Keratinocyte (primary cell): ENCODE measurements at regions not wholly inside any gene's neighbourhood (a gene's known extent, or its start where the extent isn't known, plus 50 kb on each side); places are given as distances from the start of the nearest gene placed in this dataset.

Experiments used
- DNase-seq: peaks from one replicate; pipeline ENCODE4 v3.0.0-alpha.2; 2011; ENCODE audit warnings: low read depth, missing footprints, low spot score
- FAIRE-seq: peaks from 2 replicates; lab custom pipeline; 2011; peaks lifted over from hg19 to GRCh38; lab: Jason Lieb, UNC
- H2AFZ ChIP-seq: 2 replicates; pipeline ENCODE4 v1.6.0; 2012; ENCODE audit warnings: low read length, control low read depth, inconsistent platforms; ENCODE audit not compliant: control insufficient read depth
- H3K27ac ChIP-seq: 2 replicates; pipeline ENCODE4 v1.5.1; 2011; ENCODE audit warnings: low read length; ENCODE audit not compliant: control insufficient read depth, insufficient read depth
- H3K27me3 ChIP-seq: 3 replicates; pipeline ENCODE4 v1.6.0; 2011; ENCODE audit warnings: low read length; ENCODE audit not compliant: control insufficient read depth, insufficient read depth; ENCODE audit errors: extremely low read depth
- H3K36me3 ChIP-seq, 2 experiments: 2 replicates in 1 of 2; 3 replicates in 1 of 2; pipeline ENCODE4 v1.5.1; 2011; ENCODE audit warnings: low read length in 2 of 2, mild to moderate bottlenecking in 1 of 2; ENCODE audit not compliant: control insufficient read depth in 2 of 2, insufficient read depth in 2 of 2; ENCODE audit errors: extremely low read depth in 1 of 2
- H3K4me1 ChIP-seq: 3 replicates; pipeline ENCODE4 v1.5.1; 2011; ENCODE audit warnings: low read length; ENCODE audit not compliant: control insufficient read depth, insufficient read depth; ENCODE audit errors: extremely low read depth
- H3K4me2 ChIP-seq: 3 replicates; pipeline ENCODE4 v1.6.0; 2011; ENCODE audit warnings: low read depth, low read length; ENCODE audit not compliant: control insufficient read depth, insufficient read depth; ENCODE audit errors: extremely low read depth
- H3K4me3 ChIP-seq, 3 experiments: fragments of 200-600 bp in 1 of 3; sonication (generic) in 1 of 3; 2 replicates in 2 of 3; 3 replicates in 1 of 3; pipeline ENCODE4 v1.5.1; 2011 to 2016; ENCODE audit warnings: low read length in 3 of 3, mild to moderate bottlenecking in 3 of 3, control low read depth in 2 of 3, inconsistent platforms in 1 of 3, low read depth in 1 of 3, mixed read lengths in 1 of 3, mixed run types in 1 of 3, moderate library complexity in 1 of 3; ENCODE audit not compliant: control insufficient read depth in 2 of 3, insufficient read depth in 2 of 3; ENCODE audit errors: extremely low read depth in 1 of 3
- H3K79me2 ChIP-seq: 2 replicates; pipeline ENCODE4 v1.6.0; 2012; ENCODE audit warnings: low read length; ENCODE audit not compliant: control insufficient read depth, insufficient read depth
- H3K9ac ChIP-seq: 3 replicates; pipeline ENCODE4 v1.6.0; 2011; ENCODE audit warnings: low read length; ENCODE audit not compliant: control insufficient read depth, insufficient read depth; ENCODE audit errors: extremely low read depth
- H3K9me1 ChIP-seq: 3 replicates; pipeline ENCODE4 v1.6.0; 2011; ENCODE audit warnings: low read length; ENCODE audit not compliant: control insufficient read depth, insufficient read depth; ENCODE audit errors: extremely low read depth
- H3K9me3 ChIP-seq: 2 replicates; pipeline ENCODE4 v1.5.1; 2012; ENCODE audit warnings: low read depth, low read length; ENCODE audit not compliant: control insufficient read depth
- H4K20me1 ChIP-seq: 3 replicates; pipeline ENCODE4 v1.6.0; 2011; ENCODE audit warnings: low read length; ENCODE audit not compliant: control insufficient read depth, insufficient read depth; ENCODE audit errors: extremely low read depth
- CTCF ChIP-seq, 3 experiments: IDR thresholded peaks in 1 of 3; conservative IDR thresholded peaks in 1 of 3; optimal IDR thresholded peaks in 1 of 3; 2 replicates in 2 of 3; 3 replicates in 1 of 3; pipeline versions ENCODE3 to v1.5.1; 2011; ENCODE audit warnings: low read length in 3 of 3, mild to moderate bottlenecking in 3 of 3, moderate library complexity in 2 of 3, control low read depth in 1 of 3, inconsistent platforms in 1 of 3; ENCODE audit not compliant: insufficient read depth in 2 of 3; ENCODE audit errors: extremely low read depth in 1 of 3
- EZH2 ChIP-seq: IDR thresholded peaks from one replicate; pipeline ENCODE4 v1.6.1; 2012; ENCODE audit warnings: inconsistent platforms, mild to moderate bottlenecking, low read length, moderate library complexity
- dilution Hi-C: fragments of 300-500 bp; cut with MboI; formaldehyde crosslinking; loops from one replicate; pipeline ENCODE4 v1.7.0; 2020; ENCODE audit warnings: low sequenced_read_pairs; ENCODE audit not compliant: extremely low pct_ligation_motif_present

DNA sequence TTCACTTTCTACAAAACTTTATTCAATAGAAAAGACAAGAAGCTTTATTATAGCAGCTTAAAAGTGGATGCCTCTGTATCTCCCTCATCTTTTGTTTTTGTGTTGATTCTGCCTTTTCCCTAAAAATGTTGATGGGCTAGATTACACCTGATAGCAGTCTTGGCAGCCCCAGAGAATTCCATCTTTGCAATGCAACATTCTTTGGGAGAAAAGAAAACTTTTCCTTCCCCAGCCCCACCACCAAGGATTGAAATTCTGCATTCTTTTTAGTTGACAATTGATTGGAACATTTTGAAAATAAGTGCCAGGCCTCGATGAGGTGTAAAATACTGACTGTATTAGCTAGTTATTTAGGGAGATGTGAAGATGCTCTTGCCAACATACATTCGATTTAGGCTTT is 306.8 kb upstream of the G2E3 start:
- dilution Hi-C loops, result no loop called here
- H3K4me2 ChIP-seq, result no peak overlapping the region
- no peaks in the 10 kb centered on the region for H3K79me2 ChIP-seq
- peaks cover 10% of the 10 kb centered on the region for H3K4me1 ChIP-seq
- no peak overlapping the region for H3K4me3 ChIP-seq
- no peaks in the 10 kb centered on the region for H3K9me1 ChIP-seq
- no peak for FAIRE-seq
- DNase-seq, result no peak
- H3K9ac ChIP-seq, result no peak overlapping the region
- H4K20me1 ChIP-seq, result no peaks in the 10 kb centered on the region
- TF ChIP-seq CTCF (optimal IDR thresholded peaks at IDR 0.05 in 1 of 3, IDR thresholded peaks at IDR 0.05 in 1 of 3, conservative IDR thresholded peaks at IDR 0.05 in 1 of 3; ENCODE audit: extremely low read depth in 1 of 3, insufficient read depth in 2 of 3, low read length in 3 of 3) (no peak), EZH2 (no peak)
- H3K27me3 ChIP-seq, result no peaks in the 10 kb centered on the region
- no peaks in the 10 kb centered on the region for H3K9me3 ChIP-seq
- no peak overlapping the region for H3K27ac ChIP-seq
- H2AFZ ChIP-seq, result no peak overlapping the region
- no peaks in the 10 kb centered on the region for H3K36me3 ChIP-seq

GRCh38 chr14:30252783-30253674 is 305.9 kb upstream of the G2E3 start:
- dilution Hi-C loops, result no loop called here
- no peaks in the 10 kb centered on the region for H3K27me3 ChIP-seq
- no peaks in the 10 kb centered on the region for H3K9me1 ChIP-seq
- peak; percentile 80 for FAIRE-seq
- no peak overlapping the region for H3K4me3 ChIP-seq
- peak overlapping the region; percentile 8 for H3K4me2 ChIP-seq
- H2AFZ ChIP-seq, result peak overlapping the region; percentile 1
- TF ChIP-seq EZH2 (no peak), CTCF (optimal IDR thresholded peaks at IDR 0.05 in 1 of 3, IDR thresholded peaks at IDR 0.05 in 1 of 3, conservative IDR thresholded peaks at IDR 0.05 in 1 of 3; ENCODE audit: extremely low read depth in 1 of 3, insufficient read depth in 2 of 3, low read length in 3 of 3) (no peak)
- no peaks in the 10 kb centered on the region for H3K36me3 ChIP-seq
- no peaks in the 10 kb centered on the region for H3K79me2 ChIP-seq
- peaks cover 10% of the 10 kb centered on the region for H3K4me1 ChIP-seq
- no peaks in the 10 kb centered on the region for H4K20me1 ChIP-seq
- no peak overlapping the region for H3K27ac ChIP-seq
- no peaks in the 10 kb centered on the region for H3K9me3 ChIP-seq
- H3K9ac ChIP-seq, result no peak overlapping the region
- no peak for DNase-seq
